SK-N-SH treated with all-trans-retinoic acid at 6 μM for 48 hours (cell line): ENCODE measurements at regions not wholly inside any gene's neighbourhood (a gene's known extent, or its start where the extent isn't known, plus 50 kb on each side); places are given as distances from the start of the nearest gene placed in this dataset.

Experiments
- ARNTL ChIP-seq: fragments of 450-650 bp; formaldehyde crosslinking; IDR thresholded peaks from 2 replicates; pipeline ENCODE4 v1.5.0; 2020; ENCODE audit warnings: low read depth, mild to moderate bottlenecking, moderate library complexity, borderline replicate concordance
- CREB5 ChIP-seq: fragments of 250-450 bp; sonication (Bioruptor Pico); IDR thresholded peaks from 2 replicates; pipeline ENCODE4 v1.5.1; 2020; ENCODE audit warnings: low read depth, mild to moderate bottlenecking, moderate library complexity
- OSR1 ChIP-seq: fragments of 250-450 bp; sonication (Bioruptor Pico); IDR thresholded peaks from 2 replicates; pipeline ENCODE4 v1.8.0; 2022; ENCODE audit warnings: moderate library complexity, mild to moderate bottlenecking, inconsistent platforms
- PATZ1 ChIP-seq: fragments of 250-450 bp; sonication (Bioruptor Pico); IDR thresholded peaks from 2 replicates; pipeline ENCODE4 v1.8.0; 2020; ENCODE audit warnings: mild to moderate bottlenecking, moderate library complexity, borderline replicate concordance
- POU6F1 ChIP-seq: fragments of 250-450 bp; sonication (Bioruptor Pico); IDR thresholded peaks from 2 replicates; pipeline ENCODE4 v1.8.0; 2021; ENCODE audit warnings: low read depth, mild to moderate bottlenecking, moderate library complexity, borderline replicate concordance
- PPARA ChIP-seq: fragments of 250-450 bp; sonication (Bioruptor Pico); IDR thresholded peaks from 2 replicates; pipeline ENCODE4 v1.5.0; 2020; ENCODE audit warnings: mild to moderate bottlenecking, borderline replicate concordance
- SNAI2 ChIP-seq: fragments of 250-450 bp; sonication (Bioruptor Pico); IDR thresholded peaks from 2 replicates; pipeline ENCODE4 v1.5.0; 2020; ENCODE audit warnings: mild to moderate bottlenecking, moderate library complexity
- TCF4 ChIP-seq: fragments of 250-450 bp; sonication (Bioruptor Pico); IDR thresholded peaks from 2 replicates; pipeline ENCODE4 v1.8.0; 2021; ENCODE audit warnings: mild to moderate bottlenecking, moderate library complexity, borderline replicate concordance
- TSHZ2 ChIP-seq: fragments of 250-450 bp; sonication (Bioruptor Pico); IDR thresholded peaks from 2 replicates; pipeline ENCODE4 v1.5.0; 2020; ENCODE audit warnings: mild to moderate bottlenecking, moderate library complexity
- ZFP3 ChIP-seq: fragments of 250-450 bp; sonication (Bioruptor Pico); IDR thresholded peaks from 2 replicates; pipeline ENCODE4 v1.5.0; 2020; ENCODE audit warnings: mild to moderate bottlenecking, moderate library complexity
- ZFP30 ChIP-seq: fragments of 450-650 bp; formaldehyde crosslinking; IDR thresholded peaks from 2 replicates; pipeline ENCODE4 v1.5.0; 2022; ENCODE audit warnings: mild to moderate bottlenecking, moderate library complexity
- ZNF70 ChIP-seq: fragments of 450-650 bp; formaldehyde crosslinking; IDR thresholded peaks from 2 replicates; pipeline ENCODE4 v1.5.0; 2020; ENCODE audit warnings: mild to moderate bottlenecking, moderate library complexity

- TF ChIP-seq CREB5 (CRISPR knock-in tag) (no peak), TSHZ2 (CRISPR knock-in tag) (no peak), PATZ1 (CRISPR knock-in tag) (no peak), ARNTL (CRISPR knock-in tag) (no peak), ZFP30 (no peak), ZFP3 (CRISPR knock-in tag) (no peak), TCF4 (no peak), PPARA (CRISPR knock-in tag) (no peak), OSR1 (CRISPR knock-in tag) (no peak), ZNF70 (CRISPR knock-in tag) (no peak), POU6F1 (CRISPR knock-in tag) (no peak), SNAI2 (no peak)
Observed at GRCh38 chr14:30191639-30192279, 264.1 kb upstream of the PRKD1 start.
